Lower leg skin (tissue), 4 donors: ENCODE measurements at regions not wholly inside any gene's neighbourhood (a gene's known extent, or its start where the extent isn't known, plus 50 kb on each side); places are given as distances from the start of the nearest gene placed in this dataset.

ENCODE experiments used
- DNase-seq, 2 donors: peaks; one replicate each; pipeline ENCODE4 v3.0.0-alpha.2; 2019; ENCODE audit warnings: low spot score in 2 of 2
- H3K4me3 ChIP-seq: fragments of 200-600 bp; sonication (generic); 2 replicates; pipeline ENCODE4 v1.5.1; 2017; ENCODE audit warnings: mild to moderate bottlenecking, low read depth; ENCODE audit not compliant: poor library complexity, severe bottlenecking
- POLR2A ChIP-seq, 2 donors: fragments of 450-650 bp; IDR thresholded peaks; one replicate each; pipeline ENCODE4 v1.6.1; 2016 to 2017; ENCODE audit warnings: antibody characterized with exemption in 2 of 2, mild to moderate bottlenecking in 1 of 2, moderate library complexity in 1 of 2
- WGBS, 2 donors: methylation state at CpG; one replicate each; pipeline ENCODE4 v1.1.5; 2018; 5-methylcytosine and 5-hydroxymethylcytosine counted together
- intact Hi-C: fragments of 100-400 bp; cut with DNase I; formaldehyde crosslinking; loops from one replicate; pipeline ENCODE4 v1.15.0; 2023; ENCODE audit warnings: low total_unique reads
- TF ChIP-seq, protein P1 (sequence below), 3 donors: fragments of 450-650 bp; IDR thresholded peaks; one replicate each; pipeline ENCODE4 v1.5.1; 2016; ENCODE audit warnings: antibody characterized with exemption in 3 of 3, mild to moderate bottlenecking in 3 of 3, moderate library complexity in 2 of 3

DNA sequence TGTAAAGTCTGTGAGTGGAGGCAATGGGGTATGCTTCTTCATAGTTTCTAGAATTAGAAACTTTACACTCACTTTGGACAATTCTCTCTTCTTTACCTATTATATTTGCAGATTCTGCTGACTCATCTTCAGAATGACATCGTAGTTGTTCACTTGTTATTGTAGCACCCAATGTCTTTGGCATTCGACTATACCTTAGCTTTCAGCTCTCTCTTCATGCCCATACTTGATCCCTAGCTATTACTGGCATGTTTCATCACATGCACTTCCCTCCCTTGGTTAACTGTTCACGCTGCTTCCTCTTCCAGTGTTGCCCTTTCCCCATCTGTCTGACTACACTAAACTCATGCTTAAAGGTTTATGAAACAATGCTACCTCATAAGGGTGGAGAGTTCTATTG lies 298.1 kb upstream of the TCF21 start:
- H3K4me3 ChIP-seq = no peak overlapping the region
- intact Hi-C loops = no loop called here
- 44 to 54% methylated on average over 3 of the region's 3 CpGs for WGBS, 2 donors
- DNase-seq = no peak
- TF ChIP-seq, protein P1, sequence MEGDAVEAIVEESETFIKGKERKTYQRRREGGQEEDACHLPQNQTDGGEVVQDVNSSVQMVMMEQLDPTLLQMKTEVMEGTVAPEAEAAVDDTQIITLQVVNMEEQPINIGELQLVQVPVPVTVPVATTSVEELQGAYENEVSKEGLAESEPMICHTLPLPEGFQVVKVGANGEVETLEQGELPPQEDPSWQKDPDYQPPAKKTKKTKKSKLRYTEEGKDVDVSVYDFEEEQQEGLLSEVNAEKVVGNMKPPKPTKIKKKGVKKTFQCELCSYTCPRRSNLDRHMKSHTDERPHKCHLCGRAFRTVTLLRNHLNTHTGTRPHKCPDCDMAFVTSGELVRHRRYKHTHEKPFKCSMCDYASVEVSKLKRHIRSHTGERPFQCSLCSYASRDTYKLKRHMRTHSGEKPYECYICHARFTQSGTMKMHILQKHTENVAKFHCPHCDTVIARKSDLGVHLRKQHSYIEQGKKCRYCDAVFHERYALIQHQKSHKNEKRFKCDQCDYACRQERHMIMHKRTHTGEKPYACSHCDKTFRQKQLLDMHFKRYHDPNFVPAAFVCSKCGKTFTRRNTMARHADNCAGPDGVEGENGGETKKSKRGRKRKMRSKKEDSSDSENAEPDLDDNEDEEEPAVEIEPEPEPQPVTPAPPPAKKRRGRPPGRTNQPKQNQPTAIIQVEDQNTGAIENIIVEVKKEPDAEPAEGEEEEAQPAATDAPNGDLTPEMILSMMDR (IDR thresholded peaks at IDR 0.05) = no peak
- no peak for TF ChIP-seq POLR2A (IDR thresholded peaks at IDR 0.05)

DNA sequence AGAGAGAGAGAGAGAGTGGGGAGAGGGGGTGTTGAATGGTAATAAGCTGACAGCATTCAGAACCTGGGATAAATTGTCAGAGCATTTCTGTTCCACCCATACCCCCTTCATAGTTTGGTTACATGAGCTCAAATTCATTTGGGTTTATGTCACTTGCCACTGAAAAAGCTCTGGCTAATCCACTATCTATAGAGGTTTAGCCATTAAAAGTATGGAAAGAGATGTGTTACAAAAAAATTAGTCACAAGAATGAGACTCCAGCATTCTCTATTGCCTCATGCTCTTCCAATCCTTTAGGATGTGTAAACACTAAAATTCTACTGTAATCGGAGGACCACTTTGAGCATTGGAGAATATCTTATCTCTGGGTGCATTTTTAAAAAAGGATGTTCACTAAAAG lies 297.6 kb upstream of the TCF21 start:
- DNase-seq = no peak
- 85 to 88% methylated on average over 1 of the region's 1 CpG for WGBS, 2 donors

DNA sequence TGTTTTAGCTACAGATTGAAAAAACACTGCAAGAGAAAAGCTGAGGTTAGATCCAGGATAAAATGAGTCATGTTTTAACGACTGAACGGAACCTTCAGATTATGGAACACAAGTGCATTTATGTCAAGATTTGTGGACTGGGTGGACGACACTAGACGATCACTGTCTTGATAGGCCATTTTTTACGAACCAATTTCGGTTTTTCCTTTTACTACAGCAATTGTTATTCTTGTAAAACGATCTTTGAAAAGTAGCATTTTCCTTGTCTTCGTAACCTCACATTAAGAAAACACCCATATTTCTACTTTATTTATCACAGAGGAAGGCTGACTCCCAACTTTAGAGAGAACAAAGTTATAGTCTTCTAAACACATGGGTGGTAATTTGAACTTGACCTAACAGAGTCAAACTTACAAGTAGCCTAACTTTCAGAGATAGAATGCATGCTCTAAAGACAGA lies 294.2 kb upstream of the TCF21 start:
- intact Hi-C loops = no loop called here
- WGBS, 2 donors = 56 to 57% methylated on average over 8 of the region's 8 CpGs
- no peak for DNase-seq
- H3K4me3 ChIP-seq = no peak overlapping the region
- TF ChIP-seq, protein P1 (IDR thresholded peaks at IDR 0.05) = no peak
- no peak for TF ChIP-seq POLR2A (IDR thresholded peaks at IDR 0.05)

More for the DNA sequence above, 297.6 kb upstream of the TCF21 start:
- no peak overlapping the region for H3K4me3 ChIP-seq
- TF ChIP-seq, protein P1 (IDR thresholded peaks at IDR 0.05) = no peak
- no peak for TF ChIP-seq POLR2A (IDR thresholded peaks at IDR 0.05)
- intact Hi-C loops = no loop called here

DNA sequence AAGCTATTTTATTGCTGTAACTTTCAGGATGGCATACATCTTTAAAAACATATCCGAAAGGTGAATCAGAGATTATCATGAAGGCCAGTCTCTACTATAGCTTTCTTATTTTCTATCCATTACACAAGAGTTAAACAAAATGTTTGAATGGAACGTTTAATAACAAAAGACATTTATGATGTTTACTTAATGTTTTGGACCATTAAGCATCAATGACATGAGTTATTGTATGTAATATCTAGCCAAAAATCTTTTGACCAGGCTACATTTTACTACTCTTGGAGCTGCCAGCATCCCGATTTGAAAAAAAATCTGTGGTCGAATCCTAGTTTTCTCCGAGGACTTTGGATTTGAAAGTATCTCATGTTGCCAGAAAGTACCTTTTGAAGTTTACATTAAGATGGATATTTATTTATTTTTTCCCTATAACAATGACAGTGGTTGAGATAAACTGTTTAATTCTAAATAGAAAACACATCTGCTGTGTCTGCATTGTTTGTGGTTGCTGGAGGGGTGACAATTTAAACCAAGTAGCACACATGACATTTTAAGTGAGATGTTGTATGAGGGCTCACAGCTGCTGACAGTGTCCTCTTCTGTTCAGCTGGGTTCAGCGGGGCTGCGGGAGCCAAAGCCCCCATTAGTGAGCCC lies 293.7 kb upstream of the TCF21 start:
- WGBS, 2 donors = 52 to 56% methylated on average over 7 of the region's 7 CpGs
- intact Hi-C loops = no loop called here
- H3K4me3 ChIP-seq = no peak overlapping the region
- DNase-seq = no peak
- TF ChIP-seq, protein P1 (IDR thresholded peaks at IDR 0.05) = no peak
- no peak for TF ChIP-seq POLR2A (IDR thresholded peaks at IDR 0.05)

DNA sequence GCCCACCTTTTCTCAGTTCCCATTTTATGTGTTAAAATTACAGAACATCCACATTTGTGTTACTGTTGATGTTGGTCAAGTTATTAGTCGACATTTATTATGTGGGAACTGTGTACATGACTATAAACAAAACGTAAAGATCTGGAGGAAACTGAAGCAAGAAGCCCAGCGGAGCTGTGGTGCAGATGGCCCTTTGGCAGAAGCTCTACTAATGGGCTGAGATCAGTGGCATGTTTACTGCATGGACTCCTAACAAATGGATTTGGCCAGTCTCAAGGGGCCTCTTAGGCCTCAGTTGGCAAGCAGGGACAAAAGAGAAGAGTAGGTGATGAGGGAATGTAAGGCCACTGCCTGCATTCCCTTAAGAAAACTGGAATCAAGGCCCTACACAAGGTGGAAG lies 282.1 kb upstream of the TCF21 start:
- H3K4me3 ChIP-seq = no peak overlapping the region
- 79 to 85% methylated on average over 3 of the region's 3 CpGs for WGBS, 2 donors
- DNase-seq = no peak
- TF ChIP-seq, protein P1 (IDR thresholded peaks at IDR 0.05) = no peak
- TF ChIP-seq POLR2A (IDR thresholded peaks at IDR 0.05) = no peak
- intact Hi-C loops = no loop called here

DNA sequence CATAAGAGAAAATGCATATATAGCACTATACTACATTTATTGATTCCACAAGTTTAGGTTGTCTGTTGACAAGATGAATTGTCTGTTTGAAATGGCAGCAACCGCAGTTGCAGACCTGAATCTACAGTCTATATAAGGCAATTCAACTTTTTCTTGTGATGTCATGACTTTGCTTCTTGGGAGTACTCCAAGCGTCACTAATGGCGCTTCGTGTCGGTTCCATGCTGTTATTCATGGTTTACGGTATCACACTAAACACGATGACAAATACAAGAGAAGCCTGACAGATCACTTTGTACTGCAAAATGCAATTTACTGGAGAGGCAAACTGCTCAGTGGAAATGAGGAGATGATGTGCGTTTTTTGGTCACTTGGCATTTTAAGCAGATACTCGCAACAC lies 280.3 kb upstream of the TCF21 start:
- WGBS, 2 donors = 88 to 92% methylated on average over 9 of the region's 9 CpGs
- no peak for DNase-seq
- TF ChIP-seq, protein P1 (IDR thresholded peaks at IDR 0.05) = no peak
- TF ChIP-seq POLR2A (IDR thresholded peaks at IDR 0.05) = no peak
- intact Hi-C loops = no loop called here
- H3K4me3 ChIP-seq = no peak overlapping the region
